PC-9 (cell line): ENCODE measurements at regions not wholly inside any gene's neighbourhood (a gene's known extent, or its start where the extent isn't known, plus 50 kb on each side); places are given as distances from the start of the nearest gene placed in this dataset.

Source experiments
- CTCF ChIP-seq: fragments of 200-600 bp; sonication (generic); conservative IDR thresholded peaks from 2 replicates; pipeline ENCODE4 v1.6.1; 2017; ENCODE audit warnings: mixed run types, antibody characterized with exemption, mild to moderate bottlenecking, moderate library complexity
- EZH2 ChIP-seq: fragments of 200-600 bp; sonication (generic); IDR thresholded peaks from 2 replicates; pipeline ENCODE4 v1.8.0; 2017; ENCODE audit warnings: antibody characterized with exemption, low read depth

GRCh38 chr18:29681578-29681977 lies 1361.0 kb downstream of the DSC3 start:
- TF ChIP-seq CTCF: no peak
- TF ChIP-seq EZH2: no peak
